HepG2 (cell line): ENCODE measurements at regions not wholly inside any gene's neighbourhood (a gene's known extent, or its start where the extent isn't known, plus 50 kb on each side); places are given as distances from the start of the nearest gene placed in this dataset.

Source experiments
- BCL3 ChIP-seq: sonication (generic); formaldehyde crosslinking; IDR thresholded peaks from 2 replicates; pipeline ENCODE4 v1.5.1; 2020; ENCODE audit warnings: mild to moderate bottlenecking, missing genetic modification reagents, moderate library complexity
- DBP ChIP-seq: sonication (generic); formaldehyde crosslinking; IDR thresholded peaks from 2 replicates; pipeline ENCODE4 v1.4.0; 2020; ENCODE audit warnings: missing genetic modification reagents; ENCODE audit errors: not compliant biosample characterization
- GATAD2A ChIP-seq: IDR thresholded peaks from 2 replicates; pipeline ENCODE4 v1.6.1; 2016
- NCOA5 ChIP-seq: sonication (generic); formaldehyde crosslinking; IDR thresholded peaks from 2 replicates; pipeline ENCODE4 v1.4.0; 2020; ENCODE audit warnings: missing genetic modification reagents
- NKX3-1 ChIP-seq: sonication (generic); formaldehyde crosslinking; IDR thresholded peaks from 2 replicates; pipeline ENCODE4 v1.5.0; 2020; ENCODE audit warnings: missing genetic modification reagents
- PBX3 ChIP-seq: sonication (generic); formaldehyde crosslinking; IDR thresholded peaks from 2 replicates; pipeline ENCODE4 v1.8.1; 2023; ENCODE audit warnings: missing genetic modification reagents, inconsistent platforms, borderline replicate concordance
- PHF20 ChIP-seq: sonication (generic); formaldehyde crosslinking; IDR thresholded peaks from 2 replicates; pipeline ENCODE4 v1.5.0; 2020; ENCODE audit warnings: mild to moderate bottlenecking, missing genetic modification reagents
- RBM22 ChIP-seq: fragments of 200-400 bp; formaldehyde crosslinking; optimal IDR thresholded peaks from 2 replicates; pipeline ENCODE3; 2017; ENCODE audit warnings: mild to moderate bottlenecking, low read length, moderate library complexity
- THRA ChIP-seq: sonication (generic); formaldehyde crosslinking; IDR thresholded peaks from 2 replicates; pipeline ENCODE4 v1.4.0; 2020; ENCODE audit warnings: missing genetic modification reagents, borderline replicate concordance
- ZFYVE20 ChIP-seq: sonication (generic); formaldehyde crosslinking; IDR thresholded peaks from 2 replicates; pipeline ENCODE4 v1.8.0; 2023; ENCODE audit warnings: low read depth, mild to moderate bottlenecking, moderate library complexity, missing genetic modification reagents, borderline replicate concordance
- ZNF280D ChIP-seq: sonication (generic); formaldehyde crosslinking; IDR thresholded peaks from 2 replicates; pipeline ENCODE4 v1.5.1; 2020; ENCODE audit warnings: mild to moderate bottlenecking, missing genetic modification reagents
- ZNF292 ChIP-seq: sonication (generic); formaldehyde crosslinking; IDR thresholded peaks from 2 replicates; pipeline ENCODE4 v1.8.1; 2022; ENCODE audit warnings: mild to moderate bottlenecking, low read depth, missing genetic modification reagents, borderline replicate concordance
- ZNF30 ChIP-seq: sonication (generic); formaldehyde crosslinking; IDR thresholded peaks from 2 replicates; pipeline ENCODE4 v1.5.0; 2020; ENCODE audit warnings: mild to moderate bottlenecking, missing genetic modification reagents
- ZNF432 ChIP-seq: sonication (generic); formaldehyde crosslinking; IDR thresholded peaks from 2 replicates; pipeline ENCODE4 v1.5.0; 2020; ENCODE audit warnings: missing genetic modification reagents, mild to moderate bottlenecking, borderline replicate concordance
- ZNF460 ChIP-seq: sonication (generic); formaldehyde crosslinking; IDR thresholded peaks from 2 replicates; pipeline ENCODE4 v1.5.1; 2020; ENCODE audit warnings: missing genetic modification reagents, mild to moderate bottlenecking, borderline replicate concordance
- ZNF543 ChIP-seq: sonication (generic); formaldehyde crosslinking; IDR thresholded peaks from 2 replicates; pipeline ENCODE4 v1.4.0; 2020; ENCODE audit warnings: mild to moderate bottlenecking, missing genetic modification reagents
- ZNF746 ChIP-seq: sonication (generic); formaldehyde crosslinking; IDR thresholded peaks from 2 replicates; pipeline ENCODE4 v1.8.0; 2022; ENCODE audit warnings: mild to moderate bottlenecking, missing genetic modification reagents
- TF ChIP-seq, protein P1 (sequence below): sonication (generic); formaldehyde crosslinking; IDR thresholded peaks from 2 replicates; pipeline ENCODE4 v1.4.0; 2020; ENCODE audit warnings: mild to moderate bottlenecking, missing genetic modification reagents
- TF ChIP-seq, protein P2 (sequence below): IDR thresholded peaks from 2 replicates; pipeline ENCODE4 v1.6.1; 2016; ENCODE audit warnings: mild to moderate bottlenecking, missing biosample characterization, missing genetic modification reagents
- TF ChIP-seq, protein P3 (sequence below): sonication (generic); formaldehyde crosslinking; IDR thresholded peaks from 2 replicates; pipeline ENCODE4 v1.5.0; 2020; ENCODE audit warnings: missing genetic modification reagents

- TF ChIP-seq, protein P1, sequence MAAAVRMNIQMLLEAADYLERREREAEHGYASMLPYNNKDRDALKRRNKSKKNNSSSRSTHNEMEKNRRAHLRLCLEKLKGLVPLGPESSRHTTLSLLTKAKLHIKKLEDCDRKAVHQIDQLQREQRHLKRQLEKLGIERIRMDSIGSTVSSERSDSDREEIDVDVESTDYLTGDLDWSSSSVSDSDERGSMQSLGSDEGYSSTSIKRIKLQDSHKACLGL (CRISPR knock-in tag) = no peak
- TF ChIP-seq ZNF292 (CRISPR knock-in tag) (0 out of 2 replicates have a peak, but pooled peaks have one; percentile 19), RBM22 (no peak), NKX3-1 (CRISPR knock-in tag) (peak; percentile 66), ZNF432 (CRISPR knock-in tag) (no peak), PBX3 (CRISPR knock-in tag) (no peak), ZNF280D (no peak), ZNF543 (CRISPR knock-in tag) (no peak), ZFYVE20 (CRISPR knock-in tag) (no peak), ZNF460 (CRISPR knock-in tag) (no peak), ZNF746 (CRISPR knock-in tag) (no peak), DBP (CRISPR knock-in tag) (no peak), THRA (no peak), GATAD2A (peak; percentile 45; the same call in 1 of the 2 replicates), BCL3 (CRISPR knock-in tag) (no peak), ZNF30 (CRISPR knock-in tag) (no peak), PHF20 (CRISPR knock-in tag) (no peak), NCOA5 (CRISPR knock-in tag) (no peak)
- TF ChIP-seq, protein P2, sequence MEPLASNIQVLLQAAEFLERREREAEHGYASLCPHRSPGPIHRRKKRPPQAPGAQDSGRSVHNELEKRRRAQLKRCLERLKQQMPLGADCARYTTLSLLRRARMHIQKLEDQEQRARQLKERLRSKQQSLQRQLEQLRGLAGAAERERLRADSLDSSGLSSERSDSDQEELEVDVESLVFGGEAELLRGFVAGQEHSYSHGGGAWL = no peak
- TF ChIP-seq, protein P3, sequence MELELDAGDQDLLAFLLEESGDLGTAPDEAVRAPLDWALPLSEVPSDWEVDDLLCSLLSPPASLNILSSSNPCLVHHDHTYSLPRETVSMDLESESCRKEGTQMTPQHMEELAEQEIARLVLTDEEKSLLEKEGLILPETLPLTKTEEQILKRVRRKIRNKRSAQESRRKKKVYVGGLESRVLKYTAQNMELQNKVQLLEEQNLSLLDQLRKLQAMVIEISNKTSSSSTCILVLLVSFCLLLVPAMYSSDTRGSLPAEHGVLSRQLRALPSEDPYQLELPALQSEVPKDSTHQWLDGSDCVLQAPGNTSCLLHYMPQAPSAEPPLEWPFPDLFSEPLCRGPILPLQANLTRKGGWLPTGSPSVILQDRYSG = no peak
Measured at GRCh38 chr5:147175516-147176097, 59.2 kb upstream of the STK32A start (continued).
